GM12878 (cell line): ENCODE measurements at regions not wholly inside any gene's neighbourhood (a gene's known extent, or its start where the extent isn't known, plus 50 kb on each side); places are given as distances from the start of the nearest gene placed in this dataset.

Experiments used
- ATAC-seq: fragments of 200-7000 bp; cut with Tn5 transposase; 3 replicates; pipeline ENCODE4 v1.9.1; 2020; ENCODE audit warnings: mild to moderate bottlenecking, moderate library complexity
- BruUV-seq: library from RNA; stranded (reverse); fragments of 400-500 nt; replicated peaks from 2 replicates; lab custom pipeline; 2021; lab: Mats Ljungman, UMichigan
- CTCF ChIA-PET: fragments of 300-600 bp; sonication (Branson Sonifier 250); formaldehyde crosslinking; extraction: SDS; loops from one replicate; lab custom pipeline; 2021; ENCODE audit warnings: inconsistent platforms; lab: Yijun Ruan, JAX
- POLR2A ChIA-PET: fragments of 350-600 bp; formaldehyde crosslinking; extraction: SDS; loops from one replicate; lab custom pipeline; 2021; ENCODE audit warnings: inconsistent platforms; lab: Charles Lee
- RAD21 ChIA-PET: fragments of 300-600 bp; sonication (Branson Sonifier 250); formaldehyde crosslinking; loops from one replicate; lab custom pipeline; 2023; ENCODE audit warnings: antibody characterized with exemption; ENCODE audit not compliant: unreplicated experiment; lab: Charles Lee
- SMC1A ChIA-PET: fragments of 300-600 bp; sonication (Branson Sonifier 250); formaldehyde crosslinking; loops from one replicate; lab custom pipeline; 2023; ENCODE audit not compliant: unreplicated experiment, uncharacterized antibody; lab: Charles Lee
- DNase-seq: peaks from one replicate; pipeline ENCODE4 v3.0.0-alpha.2; 2011; ENCODE audit warnings: low read depth, low spot score
- FAIRE-seq: peaks from 3 replicates; lab custom pipeline; 2011; peaks lifted over from hg19 to GRCh38; lab: Jason Lieb, UNC
- H2AFZ ChIP-seq: 2 replicates; pipeline ENCODE4 v1.6.0; 2011; ENCODE audit warnings: low read depth, low read length, control low read depth; ENCODE audit not compliant: control insufficient read depth
- H3K27ac ChIP-seq: 2 replicates; pipeline ENCODE4 v1.5.1; 2011; ENCODE audit warnings: control low read depth; ENCODE audit not compliant: control insufficient read depth, insufficient read depth
- H3K27me3 ChIP-seq, 2 experiments: replicated peaks in 1 of 2; 2 replicates each; pipeline versions ENCODE4 v1.6.0 to v1.6.1; 2011; ENCODE audit warnings: low read length in 1 of 2; ENCODE audit not compliant: control insufficient read depth in 2 of 2, insufficient read depth in 2 of 2
- H3K36me3 ChIP-seq, 2 experiments: 2 replicates each; pipeline ENCODE4 v1.5.1; 2011; ENCODE audit warnings: low read length in 1 of 2; ENCODE audit not compliant: control insufficient read depth in 2 of 2, insufficient read depth in 2 of 2
- H3K4me1 ChIP-seq: 2 replicates; pipeline ENCODE4 v1.6.1; 2011; ENCODE audit warnings: mild to moderate bottlenecking, low read length, moderate library complexity, mixed read lengths; ENCODE audit not compliant: control insufficient read depth, insufficient read depth
- H3K4me2 ChIP-seq: 2 replicates; pipeline ENCODE4 v1.6.0; 2011; ENCODE audit warnings: control low read depth; ENCODE audit not compliant: control insufficient read depth, insufficient read depth
- H3K4me3 ChIP-seq: fragments of 200-600 bp; sonication (generic); 2 replicates; pipeline ENCODE4 v1.5.1; 2016
- H3K79me2 ChIP-seq: 2 replicates; pipeline ENCODE4 v1.6.0; 2011; ENCODE audit warnings: low read length; ENCODE audit not compliant: control insufficient read depth, insufficient read depth
- H3K9ac ChIP-seq: 2 replicates; pipeline ENCODE4 v1.8.0; 2011; ENCODE audit warnings: low read length, control low read depth, mixed read lengths; ENCODE audit not compliant: control insufficient read depth, insufficient read depth
- H3K9me3 ChIP-seq: replicated peaks from 3 replicates; pipeline ENCODE4 v1.5.1; 2011; ENCODE audit warnings: mild to moderate bottlenecking, low read length; ENCODE audit not compliant: control insufficient read depth, insufficient read depth
- H4K20me1 ChIP-seq: 2 replicates; pipeline ENCODE4 v1.6.0; 2011; ENCODE audit not compliant: control insufficient read depth, insufficient read depth
- IKZF1 ChIP-seq: fragments of 450-650 bp; conservative IDR thresholded peaks from 2 replicates; pipeline ENCODE4 v1.6.1; 2017; ENCODE audit warnings: antibody characterized with exemption, mild to moderate bottlenecking
- IRF5 ChIP-seq: fragments of 450-650 bp; IDR thresholded peaks from 2 replicates; pipeline ENCODE4 v1.6.1; 2017; ENCODE audit warnings: borderline replicate concordance
- MEF2B ChIP-seq: fragments of 450-650 bp; IDR thresholded peaks from 2 replicates; pipeline ENCODE4 v1.6.1; 2018; ENCODE audit warnings: mild to moderate bottlenecking, moderate library complexity; ENCODE audit not compliant: partially characterized antibody, poor library complexity, severe bottlenecking
- USF1 ChIP-seq: IDR thresholded peaks from 2 replicates; pipeline ENCODE4 v1.6.1; 2011; ENCODE audit warnings: borderline replicate concordance, low read depth, mild to moderate bottlenecking, moderate library complexity, mixed read lengths, low read length; ENCODE audit not compliant: insufficient read depth; ENCODE audit errors: extremely low read length
- ZSCAN29 ChIP-seq: fragments of 450-650 bp; IDR thresholded peaks from 2 replicates; pipeline ENCODE4 v1.6.1; 2017; ENCODE audit warnings: mild to moderate bottlenecking, moderate library complexity
- WGBS: methylation state at CpG from one replicate; pipeline ENCODE4 v1.1.6; 2016; ENCODE audit warnings: low lambda C conversion rate; ENCODE audit not compliant: insufficient replicate concordance, insufficient coverage; ENCODE audit errors: missing lambda C conversion rate; 5-methylcytosine and 5-hydroxymethylcytosine counted together
- in situ Hi-C: fragments of 300-500 bp; cut with MboI; formaldehyde crosslinking; loops from 9 replicates; pipeline ENCODE4 v1.14.3; 2018; ENCODE audit warnings: mixed read lengths
- intact Hi-C: fragments of 100-400 bp; cut with micrococcal nuclease; formaldehyde crosslinking; loops from one replicate; pipeline ENCODE4 v1.14.2; 2022; ENCODE audit not compliant: unreplicated experiment

- no peak for TF ChIP-seq IKZF1
- no peak for TF ChIP-seq ZSCAN29
- ChIA-PET RAD21 (no interaction called here), SMC1A (no interaction called here), POLR2A (no interaction called here), CTCF (no interaction called here)
- DNase-seq (no peak), FAIRE-seq (no peak), ATAC-seq (no peak)
- no peak overlapping the region for H3K4me2 ChIP-seq
- in situ Hi-C loops: no loop called here
- H3K36me3 ChIP-seq: no peaks in the 10 kb centered on the region
- no peaks in the 10 kb centered on the region for H3K9me3 ChIP-seq
- no peak overlapping the region for H3K4me3 ChIP-seq
- no TSS peak for BruUV-seq
- H3K4me1 ChIP-seq: no peaks in the 10 kb centered on the region
- no peaks in the 10 kb centered on the region for H3K27me3 ChIP-seq
- H2AFZ ChIP-seq: no peak overlapping the region
- H3K9ac ChIP-seq: no peak overlapping the region
- intact Hi-C loops: no loop called here
- no peaks in the 10 kb centered on the region for H4K20me1 ChIP-seq
- H3K79me2 ChIP-seq: no peaks in the 10 kb centered on the region
- no peak overlapping the region for H3K27ac ChIP-seq
Observed at GRCh38 chr1:118300808-118301207, 115.8 kb upstream of the SPAG17 start.

- H3K4me1 ChIP-seq: no peaks in the 10 kb centered on the region
- H4K20me1 ChIP-seq: no peaks in the 10 kb centered on the region
- no peak overlapping the region for H3K4me2 ChIP-seq
- RAD21 ChIA-PET: no interaction called here
- H3K79me2 ChIP-seq: no peaks in the 10 kb centered on the region
- DNase-seq: no peak
- no peaks in the 10 kb centered on the region for H3K36me3 ChIP-seq
- intact Hi-C loops: no loop called here
- BruUV-seq: no TSS peak
- POLR2A ChIA-PET: no interaction called here
- CTCF ChIA-PET: no interaction called here
- in situ Hi-C loops: no loop called here
- no peak overlapping the region for H3K4me3 ChIP-seq
- SMC1A ChIA-PET: no interaction called here
- TF ChIP-seq IRF5 (no peak), MEF2B (no peak), USF1 (no peak)
- H3K27me3 ChIP-seq: no peaks in the 10 kb centered on the region
- H3K9ac ChIP-seq: no peak overlapping the region
- H3K9me3 ChIP-seq: no peaks in the 10 kb centered on the region
- ATAC-seq: no peak
- FAIRE-seq: no peak
- H2AFZ ChIP-seq: no peak overlapping the region
- no peak overlapping the region for H3K27ac ChIP-seq
- 83% methylated on average over 5 of the region's 5 CpGs for WGBS
Observed at GRCh38 chr1:118298397-118298796, 113.4 kb upstream of the SPAG17 start.
